H1 (cell line): ENCODE measurements at regions not wholly inside any gene's neighbourhood (a gene's known extent, or its start where the extent isn't known, plus 50 kb on each side); places are given as distances from the start of the nearest gene placed in this dataset.

Source experiments
- CTCF ChIP-seq, 3 experiments: IDR thresholded peaks; 1 replicate in 2 of 3; 2 replicates in 1 of 3; pipeline versions ENCODE4 v1.5.1 to v1.6.1; 2011; ENCODE audit warnings: low read length in 3 of 3, mild to moderate bottlenecking in 3 of 3, inconsistent platforms in 2 of 3, low read depth in 1 of 3, moderate library complexity in 1 of 3; ENCODE audit not compliant: insufficient read depth in 1 of 3; ENCODE audit errors: control extremely low read depth in 1 of 3
- E2F6 ChIP-seq: IDR thresholded peaks from 2 replicates; pipeline ENCODE4 v1.6.1; 2012; ENCODE audit warnings: inconsistent platforms
- NANOG ChIP-seq: IDR thresholded peaks from 2 replicates; pipeline ENCODE4 v1.6.1; 2011; ENCODE audit warnings: low read length, low read depth, mild to moderate bottlenecking, inconsistent platforms; ENCODE audit not compliant: insufficient read depth, poor library complexity, severe bottlenecking
- RBBP5 ChIP-seq: IDR thresholded peaks from 2 replicates; pipeline ENCODE4 v1.7.1; 2012; ENCODE audit warnings: low read depth, mild to moderate bottlenecking, inconsistent platforms, low read length, moderate library complexity, borderline replicate concordance
- RNF2 ChIP-seq: fragments of 200-900, 300-1000 bp; sonication (generic); IDR thresholded peaks from 2 replicates; pipeline ENCODE4 v1.7.1; 2016; ENCODE audit warnings: borderline replicate concordance, low read depth, mild to moderate bottlenecking, antibody characterized with exemption, low read length; ENCODE audit not compliant: poor library complexity, severe bottlenecking; ENCODE audit errors: missing control alignments

- TF ChIP-seq RNF2: no peak
- no peak for TF ChIP-seq E2F6
- no peak for TF ChIP-seq RBBP5
- no peak for TF ChIP-seq NANOG
- no peak for TF ChIP-seq CTCF (IDR thresholded peaks at IDR 0.05; ENCODE audit: control extremely low read depth in 1 of 3, insufficient read depth in 1 of 3, low read depth in 1 of 3, low read length in 3 of 3)
- TF ChIP-seq, all 59 proteins: peak for 0
These were observed 119.4 kb upstream of the MIR17HG start (continued) for GRCh38 chr13:91228108-91228507.
